Prostate gland (tissue), 2 donors: ENCODE measurements at regions not wholly inside any gene's neighbourhood (a gene's known extent, or its start where the extent isn't known, plus 50 kb on each side); places are given as distances from the start of the nearest gene placed in this dataset.

ENCODE experiments used
- POLR2A ChIP-seq: fragments of 450-650 bp; IDR thresholded peaks from one replicate; pipeline ENCODE4 v1.6.1; 2016; ENCODE audit warnings: antibody characterized with exemption, mild to moderate bottlenecking
- POLR2AphosphoS5 ChIP-seq: sonication (generic); formaldehyde crosslinking; IDR thresholded peaks from one replicate; pipeline ENCODE4 v1.6.1; 2017; ENCODE audit warnings: antibody characterized with exemption
- TF ChIP-seq, protein P1 (sequence below), 4 experiments: fragments of 200-600 bp in 2 of 4; fragments of 450-650 bp in 2 of 4; sonication (generic) in 2 of 4; IDR thresholded peaks; 1 replicate in 3 of 4; 2 replicates in 1 of 4; pipeline ENCODE4 v1.5.1; 2016 to 2019; ENCODE audit warnings: antibody characterized with exemption in 4 of 4, mild to moderate bottlenecking in 2 of 4, moderate library complexity in 2 of 4

DNA sequence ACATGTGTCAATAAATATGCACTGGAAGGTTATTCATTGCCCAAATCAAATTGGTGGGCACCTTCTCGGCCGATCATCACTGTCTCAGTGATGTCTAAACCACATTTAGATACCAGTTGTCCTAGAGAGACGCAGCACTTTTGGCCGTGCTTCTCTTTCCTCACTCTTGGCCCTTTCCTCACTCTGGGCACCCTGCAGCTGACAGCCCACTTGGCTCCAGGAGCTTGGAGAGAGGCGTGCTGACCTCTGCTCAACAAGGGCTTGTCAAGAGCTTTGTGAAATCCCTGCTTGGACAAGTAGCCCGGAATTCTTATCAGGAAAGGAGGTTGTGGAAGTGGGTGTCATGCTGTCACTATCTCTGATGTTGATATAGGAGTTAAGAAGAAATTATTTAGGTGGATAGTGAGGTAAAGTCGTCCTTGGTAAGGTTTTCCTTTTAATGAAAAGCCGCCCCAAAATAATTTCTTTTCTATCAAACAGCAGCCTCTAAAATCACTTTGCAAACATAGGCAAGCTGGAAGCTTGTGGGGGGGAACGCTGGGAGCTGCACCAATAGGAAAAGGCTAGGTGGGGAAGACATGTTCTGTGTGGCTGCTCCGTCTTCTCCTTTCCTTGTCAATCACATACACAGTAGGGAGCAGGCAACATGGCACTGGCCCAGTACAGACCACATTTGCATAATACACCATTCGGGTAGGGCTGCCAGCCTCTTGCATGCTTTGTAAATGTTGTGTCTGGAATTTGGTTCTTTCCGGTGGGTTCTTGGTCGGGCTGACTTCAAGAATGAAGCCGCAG lies 126.8 kb upstream of the UBE3A start:
- TF ChIP-seq, protein P1, sequence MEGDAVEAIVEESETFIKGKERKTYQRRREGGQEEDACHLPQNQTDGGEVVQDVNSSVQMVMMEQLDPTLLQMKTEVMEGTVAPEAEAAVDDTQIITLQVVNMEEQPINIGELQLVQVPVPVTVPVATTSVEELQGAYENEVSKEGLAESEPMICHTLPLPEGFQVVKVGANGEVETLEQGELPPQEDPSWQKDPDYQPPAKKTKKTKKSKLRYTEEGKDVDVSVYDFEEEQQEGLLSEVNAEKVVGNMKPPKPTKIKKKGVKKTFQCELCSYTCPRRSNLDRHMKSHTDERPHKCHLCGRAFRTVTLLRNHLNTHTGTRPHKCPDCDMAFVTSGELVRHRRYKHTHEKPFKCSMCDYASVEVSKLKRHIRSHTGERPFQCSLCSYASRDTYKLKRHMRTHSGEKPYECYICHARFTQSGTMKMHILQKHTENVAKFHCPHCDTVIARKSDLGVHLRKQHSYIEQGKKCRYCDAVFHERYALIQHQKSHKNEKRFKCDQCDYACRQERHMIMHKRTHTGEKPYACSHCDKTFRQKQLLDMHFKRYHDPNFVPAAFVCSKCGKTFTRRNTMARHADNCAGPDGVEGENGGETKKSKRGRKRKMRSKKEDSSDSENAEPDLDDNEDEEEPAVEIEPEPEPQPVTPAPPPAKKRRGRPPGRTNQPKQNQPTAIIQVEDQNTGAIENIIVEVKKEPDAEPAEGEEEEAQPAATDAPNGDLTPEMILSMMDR (IDR thresholded peaks at IDR 0.05), result no peak
- TF ChIP-seq POLR2A (no peak), POLR2AphosphoS5 (no peak)
